HepG2 (cell line): ENCODE measurements at regions not wholly inside any gene's neighbourhood (a gene's known extent, or its start where the extent isn't known, plus 50 kb on each side); places are given as distances from the start of the nearest gene placed in this dataset.

ENCODE experiments used
- EHMT2 ChIP-seq: fragments of 200-600 bp; sonication (generic); IDR thresholded peaks from 2 replicates; pipeline ENCODE4 v1.7.0; 2017; ENCODE audit warnings: antibody characterized with exemption, low read depth, low read length, borderline replicate concordance
- FOXK1 ChIP-seq: sonication (generic); formaldehyde crosslinking; IDR thresholded peaks from 2 replicates; pipeline ENCODE4 v1.4.0; 2020; ENCODE audit warnings: low read depth, missing genetic modification reagents, borderline replicate concordance
- HDAC1 ChIP-seq: sonication (generic); formaldehyde crosslinking; IDR thresholded peaks from 2 replicates; pipeline ENCODE4 v1.5.1; 2020; ENCODE audit warnings: mild to moderate bottlenecking, missing genetic modification reagents
- HDAC2 ChIP-seq: sonication (generic); formaldehyde crosslinking; IDR thresholded peaks from 2 replicates; pipeline ENCODE4 v1.4.0; 2020; ENCODE audit warnings: missing genetic modification reagents
- NR2F6 ChIP-seq, 2 experiments: IDR thresholded peaks; 2 replicates each; pipeline ENCODE4 v1.6.1; 2016; ENCODE audit warnings: antibody characterized with exemption in 1 of 2, mild to moderate bottlenecking in 1 of 2
- RCOR2 ChIP-seq: IDR thresholded peaks from 2 replicates; pipeline ENCODE4 v1.6.1; 2016; ENCODE audit warnings: missing biosample characterization, missing genetic modification reagents
- SAP130 ChIP-seq: IDR thresholded peaks from 2 replicates; pipeline ENCODE4 v1.6.1; 2016; ENCODE audit warnings: low read depth
- SIX1 ChIP-seq: sonication (generic); formaldehyde crosslinking; IDR thresholded peaks from 2 replicates; pipeline ENCODE4 v1.4.0; 2020; ENCODE audit warnings: missing genetic modification reagents, borderline replicate concordance
- SOX13 ChIP-seq, 3 experiments: fragments of 450-650 bp in 1 of 3; sonication (generic) in 1 of 3; formaldehyde crosslinking in 1 of 3; IDR thresholded peaks in 2 of 3; conservative IDR thresholded peaks in 1 of 3; 2 replicates each; pipeline versions ENCODE4 v1.5.0 to v1.6.1; 2016 to 2020; ENCODE audit warnings: antibody characterized with exemption in 1 of 3, mild to moderate bottlenecking in 1 of 3, missing compliant biosample characterization in 1 of 3, missing genetic modification reagents in 1 of 3, moderate library complexity in 1 of 3
- SOX5 ChIP-seq: IDR thresholded peaks from 2 replicates; pipeline ENCODE4 v1.6.1; 2016; ENCODE audit warnings: borderline replicate concordance
- TAF1 ChIP-seq: sonication (generic); formaldehyde crosslinking; IDR thresholded peaks from 2 replicates; pipeline ENCODE4 v1.4.0; 2020; ENCODE audit warnings: missing genetic modification reagents
- TBX3 ChIP-seq: fragments of 450-650 bp; IDR thresholded peaks from 2 replicates; pipeline ENCODE4 v1.6.1; 2017; ENCODE audit warnings: antibody characterized with exemption, mild to moderate bottlenecking, inconsistent platforms, borderline replicate concordance
- TCF7 ChIP-seq: sonication (generic); IDR thresholded peaks from 2 replicates; pipeline ENCODE4 v1.6.1; 2016; ENCODE audit warnings: antibody characterized with exemption, low read depth
- TEAD3 ChIP-seq: optimal IDR thresholded peaks from 2 replicates; pipeline ENCODE3; 2016; ENCODE audit warnings: borderline replicate concordance
- TIGD3 ChIP-seq: sonication (generic); formaldehyde crosslinking; IDR thresholded peaks from 2 replicates; pipeline ENCODE4 v1.5.1; 2020; ENCODE audit warnings: mild to moderate bottlenecking, missing genetic modification reagents, borderline replicate concordance
- ZNF205 ChIP-seq: IDR thresholded peaks from 2 replicates; pipeline ENCODE4 v1.6.1; 2018; ENCODE audit warnings: missing biosample characterization, missing genetic modification reagents
- ZNF251 ChIP-seq: sonication (generic); formaldehyde crosslinking; IDR thresholded peaks from 2 replicates; pipeline ENCODE4 v1.9.0; 2021; ENCODE audit warnings: mild to moderate bottlenecking, missing genetic modification reagents
- ZNF329 ChIP-seq: sonication (generic); formaldehyde crosslinking; IDR thresholded peaks from 2 replicates; pipeline ENCODE4 v1.9.0; 2021; ENCODE audit warnings: low read depth, mild to moderate bottlenecking, missing genetic modification reagents
- ZNF44 ChIP-seq: sonication (generic); formaldehyde crosslinking; IDR thresholded peaks from 2 replicates; pipeline ENCODE4 v1.5.1; 2020; ENCODE audit warnings: mild to moderate bottlenecking, missing genetic modification reagents
- ZNF609 ChIP-seq: sonication (generic); formaldehyde crosslinking; IDR thresholded peaks from 2 replicates; pipeline ENCODE4 v1.4.0; 2020; ENCODE audit warnings: mild to moderate bottlenecking, missing genetic modification reagents, borderline replicate concordance
- ZNF614 ChIP-seq: IDR thresholded peaks from 2 replicates; pipeline ENCODE4 v1.6.1; 2018; ENCODE audit warnings: missing biosample characterization, missing genetic modification reagents, inconsistent platforms, borderline replicate concordance
- ZNF629 ChIP-seq: sonication (generic); formaldehyde crosslinking; conservative IDR thresholded peaks from 2 replicates; pipeline ENCODE4 v1.5.0; 2020; ENCODE audit warnings: missing genetic modification reagents
- ZNF709 ChIP-seq: sonication (generic); formaldehyde crosslinking; IDR thresholded peaks from 2 replicates; pipeline ENCODE4 v1.5.0; 2020; ENCODE audit warnings: mild to moderate bottlenecking, missing genetic modification reagents
- ZSCAN9 ChIP-seq: IDR thresholded peaks from 2 replicates; pipeline ENCODE4 v1.6.1; 2016; ENCODE audit warnings: borderline replicate concordance
- TF ChIP-seq, protein P1 (sequence below): IDR thresholded peaks from 2 replicates; pipeline ENCODE4 v1.6.1; 2018; ENCODE audit warnings: missing genetic modification reagents

GRCh38 chr2:60094450-60094929 is 459.0 kb downstream of the BCL11A start (continued):
- TF ChIP-seq ZNF609 (CRISPR knock-in tag) (peak; percentile 57; the same call in 1 of the 2 replicates), TEAD3 (peak; percentile 74), ZSCAN9 (peak; percentile 79; the same call in 1 of the 2 replicates), HDAC2 (peak; percentile 81), ZNF44 (CRISPR knock-in tag) (0 out of 2 replicates have a peak, but pooled peaks have one; percentile 3), SIX1 (CRISPR knock-in tag) (peak; percentile 84), TCF7 (peak; percentile 66), ZNF205 (CRISPR knock-in tag) (peak; percentile 80; the same call in 1 of the 2 replicates), FOXK1 (CRISPR knock-in tag) (peak; percentile 50; the same call in 1 of the 2 replicates), ZNF629 (CRISPR knock-in tag) (no peak), SAP130 (CRISPR knock-in tag) (peak; percentile 58; the same call in 1 of the 2 replicates), HDAC1 (CRISPR knock-in tag) (peak; percentile 69), ZNF329 (no peak), EHMT2 (peak; percentile 58; the same call in 1 of the 2 replicates), ZNF614 (CRISPR knock-in tag) (peak; percentile 35; the same call in 1 of the 2 replicates), ZNF251 (CRISPR knock-in tag) (no peak), SOX13 (IDR thresholded peaks at IDR 0.05) (peak; percentile 92), SOX13 (CRISPR knock-in tag; conservative IDR thresholded peaks at IDR 0.05 in 1 of 2, IDR thresholded peaks at IDR 0.05 in 1 of 2) (peak in 1 of 2 experiments; percentile 99; a peak in 2 of 4 replicates), TAF1 (CRISPR knock-in tag) (no peak), TBX3 (peak; percentile 57; the same call in 1 of the 2 replicates), SOX5 (CRISPR knock-in tag) (peak; percentile 99), RCOR2 (CRISPR knock-in tag) (peak; percentile 81), TIGD3 (CRISPR knock-in tag) (no peak), ZNF709 (CRISPR knock-in tag) (0 out of 2 replicates have a peak, but pooled peaks have one; percentile 23), NR2F6 (IDR thresholded peaks at IDR 0.05) (peak; percentile 82), NR2F6 (CRISPR knock-in tag; IDR thresholded peaks at IDR 0.05) (peak; percentile 81)
- TF ChIP-seq, protein P1, sequence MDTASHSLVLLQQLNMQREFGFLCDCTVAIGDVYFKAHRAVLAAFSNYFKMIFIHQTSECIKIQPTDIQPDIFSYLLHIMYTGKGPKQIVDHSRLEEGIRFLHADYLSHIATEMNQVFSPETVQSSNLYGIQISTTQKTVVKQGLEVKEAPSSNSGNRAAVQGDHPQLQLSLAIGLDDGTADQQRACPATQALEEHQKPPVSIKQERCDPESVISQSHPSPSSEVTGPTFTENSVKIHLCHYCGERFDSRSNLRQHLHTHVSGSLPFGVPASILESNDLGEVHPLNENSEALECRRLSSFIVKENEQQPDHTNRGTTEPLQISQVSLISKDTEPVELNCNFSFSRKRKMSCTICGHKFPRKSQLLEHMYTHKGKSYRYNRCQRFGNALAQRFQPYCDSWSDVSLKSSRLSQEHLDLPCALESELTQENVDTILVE (CRISPR knock-in tag), result 0 out of 2 replicates have a peak, but pooled peaks have one; percentile 54
